ENCODE measurements at regions not wholly inside any gene's neighbourhood (a gene's known extent, or its start where the extent isn't known, plus 50 kb on each side); places are given as distances from the start of the nearest gene placed in this dataset.

DNA sequence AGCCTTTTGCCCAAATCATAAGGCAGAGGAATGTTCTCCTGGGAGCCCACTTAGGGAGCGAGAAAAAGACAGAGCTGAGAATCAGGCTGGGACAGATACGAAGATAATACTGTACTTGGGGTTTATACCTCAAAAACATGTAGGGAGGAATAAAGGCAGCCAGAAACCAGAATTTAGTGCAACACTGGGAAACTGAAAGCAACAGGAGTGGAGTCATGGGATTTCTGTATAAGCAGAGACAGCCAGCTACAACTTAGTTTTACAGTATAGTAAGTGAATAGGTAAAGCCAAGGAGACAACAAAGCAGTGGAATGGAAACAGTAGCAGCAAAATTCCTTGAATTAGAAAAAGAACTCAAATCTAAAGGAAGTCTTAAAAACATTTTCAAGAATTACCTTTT, 413.2 kb downstream of the FAT4 start:
- no peak for TF ChIP-seq CTCF (IDR thresholded peaks at IDR 0.05)
- no peak for TF ChIP-seq POLR2A (IDR thresholded peaks at IDR 0.05)
- no peak for TF ChIP-seq EP300 (IDR thresholded peaks at IDR 0.05)
